22Rv1 (cell line): ENCODE measurements at regions not wholly inside any gene's neighbourhood (a gene's known extent, or its start where the extent isn't known, plus 50 kb on each side); places are given as distances from the start of the nearest gene placed in this dataset.

Experiments used
- H3K27ac ChIP-seq: fragments of 450-650 bp; 2 replicates; pipeline ENCODE4 v1.5.1; 2017
- CTCF ChIP-seq: fragments of 450-650 bp; IDR thresholded peaks from 2 replicates; pipeline ENCODE4 v1.5.1; 2017; ENCODE audit warnings: mild to moderate bottlenecking
- ZFX ChIP-seq: fragments of 450-650 bp; IDR thresholded peaks from 2 replicates; pipeline ENCODE4 v1.6.1; 2017; ENCODE audit warnings: antibody characterized with exemption, borderline replicate concordance

GRCh38 chr16:59566446-59566845 is 832.3 kb upstream of the GOT2 start:
- H3K27ac ChIP-seq = no peak overlapping the region
- TF ChIP-seq ZFX (no peak), CTCF (no peak)

- TF ChIP-seq ZFX (no peak), CTCF (no peak)
- no peak overlapping the region for H3K27ac ChIP-seq
These were observed 824.6 kb upstream of the GOT2 start for GRCh38 chr16:59558679-59559078.

GRCh38 chr16:59552164-59552563 is 818.0 kb upstream of the GOT2 start:
- no peak overlapping the region for H3K27ac ChIP-seq
- TF ChIP-seq ZFX = no peak
- TF ChIP-seq CTCF = no peak

- TF ChIP-seq ZFX (no peak), CTCF (no peak)
- H3K27ac ChIP-seq = no peak overlapping the region
These were observed 811.6 kb upstream of the GOT2 start for GRCh38 chr16:59545721-59546120.

GRCh38 chr16:59543641-59544040 is 809.5 kb upstream of the GOT2 start:
- TF ChIP-seq CTCF (no peak), ZFX (no peak)
- H3K27ac ChIP-seq = no peak overlapping the region

GRCh38 chr16:59540621-59541020 is 806.5 kb upstream of the GOT2 start:
- TF ChIP-seq ZFX = no peak
- no peak for TF ChIP-seq CTCF
- H3K27ac ChIP-seq = no peak overlapping the region

- TF ChIP-seq CTCF (no peak), ZFX (no peak)
- no peak overlapping the region for H3K27ac ChIP-seq
These were observed 801.2 kb upstream of the GOT2 start for GRCh38 chr16:59535298-59535697.
